Endodermal cell (in vitro differentiated cells): ENCODE measurements at regions not wholly inside any gene's neighbourhood (a gene's known extent, or its start where the extent isn't known, plus 50 kb on each side); places are given as distances from the start of the nearest gene placed in this dataset.
"Not testable (repeated sequence)": the region's sequence is repeated elsewhere in the genome, so short reads cannot be mapped to it uniquely, and the experiment has no call there.

Experiments used
- DNase-seq: peaks from one replicate; pipeline ENCODE4 v3.0.0-alpha.2; 2017
- H3K27ac ChIP-seq: 2 replicates; pipeline ENCODE4 v1.5.1; 2013; ENCODE audit warnings: mild to moderate bottlenecking, low read depth, low read length, moderate library complexity
- H3K27me3 ChIP-seq: 2 replicates; pipeline ENCODE4 v1.6.1; 2013; ENCODE audit warnings: mild to moderate bottlenecking, low read length, moderate library complexity; ENCODE audit not compliant: insufficient read depth, control insufficient read depth, poor library complexity, severe bottlenecking
- H3K36me3 ChIP-seq: 2 replicates; pipeline ENCODE4 v1.7.0; 2013; ENCODE audit warnings: mild to moderate bottlenecking, low read length, moderate library complexity; ENCODE audit not compliant: control insufficient read depth, insufficient read depth
- H3K4me1 ChIP-seq: one replicate; pipeline ENCODE4 v1.7.0; 2013; ENCODE audit warnings: low read length; ENCODE audit not compliant: control insufficient read depth, insufficient read depth
- H3K4me3 ChIP-seq: 2 replicates; pipeline ENCODE4 v1.5.1; 2013; ENCODE audit warnings: mild to moderate bottlenecking, low read length, moderate library complexity
- H3K9ac ChIP-seq: 2 replicates; pipeline ENCODE4 v1.6.1; 2013; ENCODE audit warnings: mild to moderate bottlenecking, low read length, moderate library complexity; ENCODE audit not compliant: poor library complexity, severe bottlenecking; ENCODE audit errors: extremely low read depth
- H3K9me3 ChIP-seq: 2 replicates; pipeline ENCODE4 v1.6.1; 2013; ENCODE audit warnings: mild to moderate bottlenecking, low read length, moderate library complexity; ENCODE audit not compliant: control insufficient read depth
- H3K27ac Mint-ChIP-seq: 2 replicates; pipeline ENCODE4 v1.8.0; 2020; ENCODE audit warnings: mixed read lengths
- H3K27me3 Mint-ChIP-seq: 2 replicates; pipeline ENCODE4 v1.8.0; 2021; ENCODE audit warnings: mild to moderate bottlenecking, mixed read lengths; ENCODE audit not compliant: insufficient read depth
- H3K36me3 Mint-ChIP-seq: 2 replicates; pipeline ENCODE4 v1.8.0; 2020; ENCODE audit warnings: low read depth, mixed read lengths
- H3K4me1 Mint-ChIP-seq: 2 replicates; pipeline ENCODE4 v1.8.0; 2020; ENCODE audit warnings: mixed read lengths
- H3K4me3 Mint-ChIP-seq: 2 replicates; pipeline ENCODE4 v1.8.0; 2020; ENCODE audit warnings: mild to moderate bottlenecking, moderate library complexity, mixed read lengths
- H3K9me3 Mint-ChIP-seq: 2 replicates; pipeline ENCODE4 v1.8.0; 2020; ENCODE audit warnings: mild to moderate bottlenecking, mixed read lengths
- CTCF ChIP-seq: fragments of 200-600 bp; sonication (generic); conservative IDR thresholded peaks from 2 replicates; pipeline ENCODE4 v1.5.0; 2021; ENCODE audit warnings: antibody characterized with exemption, mild to moderate bottlenecking
- WGBS, 2 experiments: methylation state at CpG; one replicate each; pipeline versions ENCODE4 v1.1.5 to v1.1.7; 2013; ENCODE audit warnings: missing lambda C conversion rate in 2 of 2, mixed read lengths in 1 of 2; ENCODE audit not compliant: insufficient coverage in 1 of 2, insufficient read length in 1 of 2; 5-methylcytosine and 5-hydroxymethylcytosine counted together

- H3K9ac ChIP-seq, result no peak overlapping the region
- Mint-ChIP-seq H3K4me1 (no peaks in the 10 kb centered on the region), H3K4me3 (no peak overlapping the region), H3K27ac (no peak overlapping the region), H3K9me3 (peaks cover 43% of the 10 kb centered on the region), H3K27me3 (peaks cover 6% of the 10 kb centered on the region), H3K36me3 (peaks cover 2% of the 10 kb centered on the region)
- no peak for DNase-seq
- H3K27me3 ChIP-seq, result peaks cover 8% of the 10 kb centered on the region
- H3K4me1 ChIP-seq, result no peaks in the 10 kb centered on the region
- H3K4me3 ChIP-seq, result no peak overlapping the region
- 84 to 96% methylated on average over 2 to 5 of the region's 5 CpGs for WGBS, 2 experiments
- TF ChIP-seq CTCF, result no peak
- peaks cover 19% of the 10 kb centered on the region for H3K9me3 ChIP-seq
- no peak overlapping the region for H3K27ac ChIP-seq
- H3K36me3 ChIP-seq, result no peaks in the 10 kb centered on the region
Measured at GRCh38 chr7:68078157-68078710, 1081.6 kb downstream of the TYW1 start.

DNA sequence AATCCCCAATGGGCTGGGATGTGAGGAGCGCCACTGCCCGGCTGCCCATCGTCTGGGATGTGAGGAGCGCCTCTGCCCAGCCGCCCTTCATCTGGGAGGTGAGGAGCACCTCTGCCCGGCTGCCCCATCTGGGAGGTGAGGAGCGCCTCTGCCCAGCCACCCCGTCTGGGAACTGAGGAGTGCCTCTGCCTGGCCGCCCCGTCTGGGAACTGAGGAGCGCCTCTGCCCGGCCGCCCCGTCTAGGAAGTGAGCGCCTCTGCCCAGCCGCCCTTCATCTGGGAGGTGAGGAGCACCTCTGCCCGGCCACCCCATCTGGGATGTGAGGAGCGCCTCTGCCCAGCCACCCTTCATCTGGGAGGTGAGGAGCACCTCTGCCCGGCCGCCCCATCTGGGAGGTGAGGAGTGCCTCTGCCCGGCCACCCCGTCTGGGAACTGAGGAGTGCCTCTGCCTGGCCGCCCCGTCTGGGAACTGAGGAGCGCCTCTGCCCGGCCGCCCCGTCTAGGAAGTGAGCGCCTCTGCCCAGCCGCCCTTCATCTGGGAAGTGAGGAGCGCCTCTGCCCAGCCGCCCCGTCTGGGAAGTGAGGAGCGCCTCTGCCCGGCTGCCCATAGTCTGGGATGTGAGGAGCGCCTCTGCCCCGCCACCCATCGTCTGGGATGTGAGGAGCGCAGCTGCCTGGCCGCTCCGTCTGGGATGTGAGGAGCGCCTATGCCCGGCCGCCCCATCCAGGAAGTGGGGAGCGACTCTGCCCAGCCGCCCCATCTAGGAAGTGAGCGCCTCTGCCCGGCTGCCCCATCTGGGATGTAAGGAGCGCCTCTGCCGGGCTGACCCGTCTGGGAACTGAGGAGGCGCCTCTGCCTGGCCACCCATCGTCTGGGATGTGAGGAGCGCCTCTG is 1085.7 kb downstream of the TYW1 start:
- H3K9me3 Mint-ChIP-seq, result peaks cover 69% of the 10 kb centered on the region
- not testable (repeated sequence) for H3K27me3 ChIP-seq, H3K36me3 ChIP-seq, H3K36me3 Mint-ChIP-seq, H3K27ac Mint-ChIP-seq, H3K4me1 ChIP-seq, H3K27ac ChIP-seq, H3K4me1 Mint-ChIP-seq, H3K27me3 Mint-ChIP-seq, DNase-seq, H3K4me3 ChIP-seq, H3K4me3 Mint-ChIP-seq, H3K9ac ChIP-seq
- WGBS, 2 experiments, result 91 to 93% methylated on average over 13 to 54 of the region's 54 CpGs
- peaks cover 25% of the 10 kb centered on the region for H3K9me3 ChIP-seq

GRCh38 chr7:68082961-68083657 is 1086.5 kb downstream of the TYW1 start:
- not testable (repeated sequence) for DNase-seq, H3K9ac ChIP-seq, H3K4me1 ChIP-seq, H3K27me3 Mint-ChIP-seq, H3K4me3 ChIP-seq, H3K36me3 Mint-ChIP-seq, H3K36me3 ChIP-seq, H3K27ac ChIP-seq, H3K4me1 Mint-ChIP-seq, H3K27ac Mint-ChIP-seq, H3K27me3 ChIP-seq, H3K4me3 Mint-ChIP-seq
- peaks cover 69% of the 10 kb centered on the region for H3K9me3 Mint-ChIP-seq
- H3K9me3 ChIP-seq, result peaks cover 25% of the 10 kb centered on the region
- 92 to 95% methylated on average over 27 to 44 of the region's 44 CpGs for WGBS, 2 experiments

DNA sequence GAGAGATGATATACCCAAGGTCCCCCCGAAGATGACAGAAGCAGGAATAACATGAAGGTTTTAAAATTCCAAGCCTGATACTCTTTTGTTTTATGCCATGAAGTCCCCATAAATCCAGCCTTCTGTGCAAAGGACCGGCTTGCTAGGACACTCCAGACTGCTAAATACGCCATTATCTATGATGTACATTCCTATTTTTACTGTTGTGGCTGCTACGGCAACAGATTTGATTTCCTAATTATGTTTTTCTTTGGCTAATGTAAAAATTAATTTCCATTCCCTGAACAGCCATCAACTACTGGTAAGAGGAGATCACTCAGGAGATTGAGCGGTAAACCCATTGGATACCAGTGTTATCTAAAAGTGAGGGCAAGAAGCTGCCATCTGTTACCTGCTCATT is 1090.8 kb downstream of the TYW1 start:
- H3K27ac ChIP-seq, result no peak overlapping the region
- DNase-seq, result no peak

More for the DNA sequence above, 1090.8 kb downstream of the TYW1 start:
- Mint-ChIP-seq H3K4me1 (no peaks in the 10 kb centered on the region), H3K27ac (no peak overlapping the region), H3K27me3 (no peaks in the 10 kb centered on the region), H3K36me3 (peaks cover 3% of the 10 kb centered on the region), H3K4me3 (no peak overlapping the region), H3K9me3 (peaks cover 40% of the 10 kb centered on the region)
- no peaks in the 10 kb centered on the region for H3K27me3 ChIP-seq
- no peaks in the 10 kb centered on the region for H3K4me1 ChIP-seq
- no peak for TF ChIP-seq CTCF
- WGBS, 2 experiments, result 92 to 94% methylated on average over 3 to 5 of the region's 5 CpGs
- H3K9me3 ChIP-seq, result peaks cover 6% of the 10 kb centered on the region
- no peaks in the 10 kb centered on the region for H3K36me3 ChIP-seq
- no peak overlapping the region for H3K9ac ChIP-seq
- H3K4me3 ChIP-seq, result no peak overlapping the region
